Neural crest cell (in vitro differentiated cells): ENCODE measurements at regions not wholly inside any gene's neighbourhood (a gene's known extent, or its start where the extent isn't known, plus 50 kb on each side); places are given as distances from the start of the nearest gene placed in this dataset.
"Not testable (repeated sequence)": the region's sequence is repeated elsewhere in the genome, so short reads cannot be mapped to it uniquely, and the experiment has no call there.

Experiments used
- DNase-seq: peaks from one replicate; pipeline ENCODE4 v3.0.0; 2021; ENCODE audit warnings: low read depth, mixed read lengths, low spot score
- H3K27ac Mint-ChIP-seq: one replicate; pipeline ENCODE4 v1.8.0; 2021; ENCODE audit warnings: mild to moderate bottlenecking, mixed read lengths; ENCODE audit not compliant: unreplicated experiment
- H3K27me3 Mint-ChIP-seq: 2 replicates; pipeline ENCODE4 v1.8.0; 2021; ENCODE audit warnings: low read depth, mild to moderate bottlenecking, mixed read lengths
- H3K36me3 Mint-ChIP-seq: 2 replicates; pipeline ENCODE4 v1.8.0; 2021; ENCODE audit warnings: low read depth, mild to moderate bottlenecking, mixed read lengths
- H3K4me1 Mint-ChIP-seq: 2 replicates; pipeline ENCODE4 v1.8.0; 2021; ENCODE audit warnings: mixed read lengths
- H3K4me3 Mint-ChIP-seq: one replicate; pipeline ENCODE4 v1.8.0; 2021; ENCODE audit warnings: mild to moderate bottlenecking, mixed read lengths
- H3K9me3 Mint-ChIP-seq: 2 replicates; pipeline ENCODE4 v1.8.0; 2021; ENCODE audit warnings: mixed read lengths

DNA sequence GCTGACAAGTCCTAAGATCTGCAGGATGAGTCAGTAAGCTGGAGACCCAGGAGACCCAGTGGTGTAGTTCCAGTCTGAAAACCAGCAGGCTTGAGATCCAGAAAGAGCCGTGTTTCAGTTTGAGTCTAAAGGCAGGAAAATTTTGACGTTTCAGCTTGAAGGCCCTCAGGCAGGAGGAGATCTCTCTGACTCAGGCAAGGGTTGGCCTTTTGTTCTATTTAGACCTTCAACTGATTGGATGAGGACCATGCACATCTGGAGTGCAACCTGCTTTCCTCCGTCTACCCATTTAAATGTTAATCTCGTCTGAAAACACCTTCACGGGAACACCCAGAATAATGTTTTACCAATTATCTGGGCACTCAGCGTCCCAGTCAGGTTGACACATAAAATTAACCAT is 69.5 kb downstream of the NPIPA7 start:
- not testable (repeated sequence) for H3K4me3 Mint-ChIP-seq, H3K9me3 Mint-ChIP-seq, DNase-seq, H3K27ac Mint-ChIP-seq, H3K36me3 Mint-ChIP-seq, H3K4me1 Mint-ChIP-seq, H3K27me3 Mint-ChIP-seq

- H3K27me3 Mint-ChIP-seq, H3K27ac Mint-ChIP-seq, H3K4me1 Mint-ChIP-seq, H3K9me3 Mint-ChIP-seq, H3K36me3 Mint-ChIP-seq, DNase-seq, H3K4me3 Mint-ChIP-seq: not testable (repeated sequence)
Measured at GRCh38 chr16:16449712-16450237, 70.8 kb downstream of the NPIPA7 start.

DNA sequence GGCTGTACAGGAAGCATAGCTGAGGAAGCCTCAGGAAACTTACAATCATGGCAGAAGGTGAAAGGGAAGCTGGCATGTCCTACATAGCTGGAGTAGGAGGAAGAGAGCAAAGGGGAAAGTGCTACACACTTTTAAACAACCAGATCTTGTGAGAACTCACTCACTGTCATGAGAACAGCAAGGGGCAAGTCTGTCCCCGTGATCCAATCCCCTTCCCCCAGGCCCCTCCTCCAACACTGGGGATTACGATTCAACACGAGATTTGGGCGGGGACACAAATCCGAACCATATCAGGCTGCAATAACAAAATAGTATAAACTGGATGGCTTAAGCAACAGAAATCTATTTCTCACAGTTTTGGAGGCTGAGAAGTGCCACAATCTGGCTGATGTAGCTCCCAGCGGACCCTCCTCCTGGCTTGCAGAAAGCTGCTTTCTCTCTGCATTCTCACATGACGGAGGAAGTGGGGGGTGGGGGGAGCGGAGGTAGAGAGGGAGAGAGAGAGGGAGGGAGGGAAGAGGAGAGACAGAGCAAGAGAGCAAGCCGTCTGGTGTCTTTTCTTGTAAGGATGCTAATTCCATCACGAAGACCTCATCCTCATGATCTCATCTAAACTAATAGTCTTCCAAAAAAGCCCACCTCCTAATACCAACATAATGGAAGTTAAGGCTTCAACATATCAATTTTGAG is 72.9 kb downstream of the NPIPA7 start:
- H3K4me3 Mint-ChIP-seq, H3K36me3 Mint-ChIP-seq, H3K9me3 Mint-ChIP-seq, DNase-seq, H3K27ac Mint-ChIP-seq, H3K4me1 Mint-ChIP-seq, H3K27me3 Mint-ChIP-seq: not testable (repeated sequence)

GRCh38 chr16:16458579-16458978 is 79.6 kb downstream of the NPIPA7 start:
- DNase-seq, H3K9me3 Mint-ChIP-seq, H3K36me3 Mint-ChIP-seq, H3K27ac Mint-ChIP-seq, H3K4me1 Mint-ChIP-seq, H3K4me3 Mint-ChIP-seq, H3K27me3 Mint-ChIP-seq: not testable (repeated sequence)

DNA sequence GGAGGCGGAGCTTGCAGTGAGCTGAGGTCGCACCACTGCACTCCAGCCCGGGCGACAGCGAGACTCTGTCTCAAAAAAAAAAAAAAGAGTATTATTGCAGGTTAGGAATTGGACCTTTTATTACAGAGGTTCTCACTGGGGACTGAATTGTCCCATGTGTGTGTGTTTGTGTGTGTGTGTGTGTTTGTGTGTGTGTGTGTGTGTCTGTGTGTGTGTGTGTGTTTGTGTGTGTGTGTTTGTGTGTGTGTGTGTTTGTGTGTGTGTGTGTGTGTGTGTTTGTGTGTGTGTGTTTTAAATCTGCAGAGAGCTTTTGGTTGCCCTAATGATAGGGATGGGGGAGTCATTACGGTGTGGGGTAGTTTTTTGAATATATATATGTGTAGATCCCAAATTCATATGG is 84.9 kb downstream of the NPIPA7 start:
- H3K27ac Mint-ChIP-seq, DNase-seq, H3K4me1 Mint-ChIP-seq, H3K9me3 Mint-ChIP-seq, H3K27me3 Mint-ChIP-seq, H3K36me3 Mint-ChIP-seq, H3K4me3 Mint-ChIP-seq: not testable (repeated sequence)

DNA sequence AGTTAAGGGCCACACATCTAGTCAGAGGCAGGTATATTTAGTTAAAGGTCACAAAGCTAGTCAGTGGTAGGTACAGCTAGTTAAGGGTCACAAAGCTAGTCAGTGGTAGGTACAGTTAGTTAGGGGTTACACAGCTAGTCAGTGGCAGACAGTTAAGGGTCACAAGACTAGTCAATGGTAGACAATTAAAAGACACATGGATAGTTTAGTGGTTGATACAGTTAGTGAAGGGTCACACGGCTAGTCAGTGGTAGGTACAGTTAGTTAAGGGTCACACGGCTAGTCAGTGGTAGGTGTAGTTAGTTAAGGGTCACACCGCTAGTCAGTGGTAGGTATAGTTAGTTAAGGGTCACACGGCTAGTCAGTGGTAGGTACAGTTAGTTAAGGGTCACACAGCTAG is 110.0 kb downstream of the NPIPA7 start:
- not testable (repeated sequence) for H3K36me3 Mint-ChIP-seq, H3K9me3 Mint-ChIP-seq, H3K27ac Mint-ChIP-seq, H3K4me1 Mint-ChIP-seq, H3K27me3 Mint-ChIP-seq, DNase-seq, H3K4me3 Mint-ChIP-seq

GRCh38 chr16:16489466-16489865 is 110.5 kb downstream of the NPIPA7 start:
- not testable (repeated sequence) for H3K9me3 Mint-ChIP-seq, H3K27me3 Mint-ChIP-seq, H3K27ac Mint-ChIP-seq, H3K36me3 Mint-ChIP-seq, H3K4me3 Mint-ChIP-seq, H3K4me1 Mint-ChIP-seq, DNase-seq

DNA sequence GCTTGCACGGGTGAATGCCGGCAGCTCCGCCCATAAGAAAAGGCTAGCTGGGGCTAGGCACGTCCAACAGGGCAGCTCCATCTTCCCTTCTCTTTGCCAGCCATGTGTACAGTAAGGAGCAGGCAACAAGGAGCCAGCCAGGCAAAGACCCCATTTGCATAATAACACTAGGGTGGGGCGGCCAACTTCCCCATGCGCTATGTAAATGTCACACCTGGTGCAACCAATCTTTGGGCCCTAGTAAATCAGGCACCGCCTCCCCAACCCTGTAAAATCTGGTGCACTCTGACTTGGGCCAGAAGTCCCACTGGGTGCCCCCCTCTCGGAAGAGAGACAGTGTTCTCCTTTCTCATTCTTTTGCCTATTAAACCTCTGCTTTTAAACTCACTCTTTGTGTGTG is 115.2 kb downstream of the NPIPA7 start:
- H3K4me3 Mint-ChIP-seq, H3K27ac Mint-ChIP-seq, H3K9me3 Mint-ChIP-seq, H3K36me3 Mint-ChIP-seq, H3K27me3 Mint-ChIP-seq, H3K4me1 Mint-ChIP-seq, DNase-seq: not testable (repeated sequence)

- H3K27me3 Mint-ChIP-seq, H3K4me1 Mint-ChIP-seq, H3K4me3 Mint-ChIP-seq, DNase-seq, H3K27ac Mint-ChIP-seq, H3K36me3 Mint-ChIP-seq, H3K9me3 Mint-ChIP-seq: not testable (repeated sequence)
Measured at GRCh38 chr16:16494998-16495397, 116.1 kb downstream of the NPIPA7 start.

DNA sequence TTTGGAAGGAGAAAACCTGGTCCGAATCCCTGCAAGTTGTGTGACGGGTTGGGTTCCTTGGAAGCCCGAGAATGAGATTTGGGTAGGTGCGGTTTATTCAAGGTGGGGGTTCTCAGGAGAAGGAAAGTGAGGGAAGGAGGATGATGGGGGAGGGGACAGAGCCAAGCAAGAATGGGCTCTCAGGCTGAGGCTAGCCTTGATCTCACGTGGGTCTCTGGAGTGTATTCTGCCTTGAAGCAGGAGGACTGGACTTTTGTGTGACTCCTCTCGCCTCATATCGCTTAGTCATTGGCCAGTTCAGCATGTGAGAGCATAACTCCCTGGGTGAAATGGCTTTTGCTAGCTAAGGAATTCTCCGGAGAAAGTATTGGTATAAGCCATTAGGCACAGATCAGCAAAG is 120.9 kb downstream of the NPIPA7 start:
- H3K4me3 Mint-ChIP-seq, H3K36me3 Mint-ChIP-seq, H3K27ac Mint-ChIP-seq, H3K9me3 Mint-ChIP-seq, H3K4me1 Mint-ChIP-seq, DNase-seq, H3K27me3 Mint-ChIP-seq: not testable (repeated sequence)

DNA sequence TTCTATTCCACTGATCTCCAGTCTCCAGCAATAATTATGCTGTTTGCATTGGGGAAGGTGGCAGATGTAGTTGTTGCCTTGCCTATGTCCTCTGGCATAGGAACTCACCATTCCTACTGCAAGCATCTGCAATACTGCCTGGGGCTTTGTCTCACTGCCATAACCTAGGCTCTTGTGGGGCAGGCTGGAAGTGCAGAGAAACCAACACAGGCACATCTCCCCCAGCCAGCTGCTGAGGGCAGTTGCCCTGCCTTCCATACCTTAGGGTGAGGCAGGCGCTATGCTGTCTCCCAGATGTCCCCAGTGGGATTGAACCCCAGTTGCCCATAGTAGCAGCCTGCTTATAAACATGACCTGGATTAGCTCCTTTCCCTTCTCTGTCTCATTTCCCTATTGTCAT is 128.1 kb downstream of the NPIPA7 start:
- H3K4me3 Mint-ChIP-seq, H3K4me1 Mint-ChIP-seq, H3K27me3 Mint-ChIP-seq, H3K27ac Mint-ChIP-seq, H3K9me3 Mint-ChIP-seq, DNase-seq, H3K36me3 Mint-ChIP-seq: not testable (repeated sequence)

DNA sequence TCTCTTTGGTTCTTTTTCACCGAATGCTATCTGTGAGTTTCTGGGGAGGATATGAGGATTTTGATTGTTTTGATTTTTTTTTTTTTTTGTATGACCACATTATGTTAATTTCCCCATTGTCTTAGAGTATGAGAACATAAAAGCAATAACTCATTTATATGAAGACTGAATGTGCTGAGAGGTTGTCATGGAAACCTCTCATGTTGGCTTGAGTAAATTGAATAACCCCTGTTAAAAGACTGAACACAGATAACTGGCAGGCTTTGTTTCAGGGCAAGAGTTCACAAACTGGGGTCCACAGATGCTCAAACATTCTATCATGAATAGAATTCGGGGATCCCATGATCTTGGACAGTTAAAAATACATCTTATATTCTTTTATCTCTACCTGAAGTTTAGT is 129.4 kb downstream of the NPIPA7 start:
- H3K27ac Mint-ChIP-seq, H3K4me3 Mint-ChIP-seq, H3K36me3 Mint-ChIP-seq, H3K27me3 Mint-ChIP-seq, DNase-seq, H3K4me1 Mint-ChIP-seq, H3K9me3 Mint-ChIP-seq: not testable (repeated sequence)

- not testable (repeated sequence) for H3K27ac Mint-ChIP-seq
Measured at GRCh38 chr16:16519395-16519794, 140.5 kb downstream of the NPIPA7 start.

More at GRCh38 chr16:16519395-16519794, 140.5 kb downstream of the NPIPA7 start:
- H3K36me3 Mint-ChIP-seq, H3K9me3 Mint-ChIP-seq, DNase-seq, H3K27me3 Mint-ChIP-seq, H3K4me3 Mint-ChIP-seq, H3K4me1 Mint-ChIP-seq: not testable (repeated sequence)
